DMS 273 (cell line): ENCODE measurements at regions not wholly inside any gene's neighbourhood (a gene's known extent, or its start where the extent isn't known, plus 50 kb on each side); places are given as distances from the start of the nearest gene placed in this dataset.
A peak's percentile ranks its signal among the peaks of the same experiment; 100 is the strongest.

ENCODE experiments used
- DNase-seq: peaks from one replicate; lab custom pipeline; 2025; ENCODE audit not compliant: unreplicated experiment; lab: John Stamatoyannopoulos, UW

DNA sequence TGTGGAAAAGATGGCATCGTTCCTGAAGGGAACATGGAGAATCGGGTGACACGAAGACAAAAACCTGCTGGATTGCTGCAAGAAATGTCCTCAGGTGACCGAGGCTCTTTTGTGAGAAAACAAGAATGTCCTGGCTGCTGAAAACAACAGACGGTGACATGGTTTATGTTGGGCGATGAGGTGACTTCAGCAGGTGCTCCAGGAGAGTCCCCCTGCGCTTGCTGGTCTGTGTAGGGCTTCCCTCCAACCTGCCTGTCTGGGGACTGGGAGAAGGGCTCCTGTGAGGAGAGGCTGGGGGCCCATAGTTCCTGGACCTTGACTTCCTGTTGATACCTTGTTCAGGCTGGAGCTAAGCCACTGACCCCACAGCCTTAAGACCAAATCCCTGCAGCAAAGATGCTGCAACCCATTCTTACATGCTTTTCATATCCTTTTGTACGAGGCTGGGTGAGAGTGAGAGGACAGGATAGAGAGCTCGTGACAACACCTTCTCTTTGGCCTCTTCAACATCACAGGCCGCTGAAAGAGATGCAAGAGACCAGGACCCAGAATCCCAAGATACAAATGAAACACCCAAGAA is 134.8 kb downstream of the CD83 start:
- no peak for DNase-seq

DNA sequence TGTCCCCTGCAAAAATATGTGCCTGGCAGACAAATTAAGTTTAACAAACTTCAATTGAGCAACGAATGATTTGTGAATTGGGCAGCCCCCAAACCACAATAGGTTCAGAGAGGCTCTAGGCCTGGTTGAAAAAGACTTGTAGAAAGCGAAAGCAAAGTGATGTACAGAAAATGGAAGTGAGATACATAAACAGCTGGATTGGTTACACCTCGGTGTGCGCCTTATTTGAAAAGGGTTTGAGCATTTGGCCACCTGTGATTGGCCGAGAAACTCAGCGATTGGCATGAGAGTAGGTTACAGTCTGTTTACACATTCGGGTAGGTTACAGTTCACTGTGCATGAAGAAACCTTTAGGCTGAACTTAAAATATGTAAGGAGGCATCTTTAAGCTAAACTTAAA is 136.9 kb downstream of the CD83 start:
- no peak for DNase-seq

DNA sequence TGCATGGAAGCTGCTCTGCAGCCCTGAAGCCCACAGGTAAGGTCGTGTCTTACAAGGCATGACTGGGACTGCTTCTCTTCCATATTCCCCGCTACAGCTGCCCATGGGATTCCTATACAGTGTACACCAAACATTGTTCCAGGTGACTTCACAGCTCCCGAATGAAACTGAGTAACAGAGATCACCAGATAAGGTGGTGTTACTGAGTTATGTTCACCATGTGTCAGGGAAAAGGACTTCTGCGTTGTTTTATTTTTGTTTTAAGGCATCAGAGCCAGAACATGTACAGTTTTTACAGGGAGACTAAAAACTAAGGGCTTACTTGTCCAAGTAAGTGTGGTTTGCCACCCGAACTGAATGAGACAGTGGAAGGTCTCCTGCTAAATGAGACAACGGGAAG is 138.3 kb downstream of the CD83 start:
- no peak for DNase-seq

DNA sequence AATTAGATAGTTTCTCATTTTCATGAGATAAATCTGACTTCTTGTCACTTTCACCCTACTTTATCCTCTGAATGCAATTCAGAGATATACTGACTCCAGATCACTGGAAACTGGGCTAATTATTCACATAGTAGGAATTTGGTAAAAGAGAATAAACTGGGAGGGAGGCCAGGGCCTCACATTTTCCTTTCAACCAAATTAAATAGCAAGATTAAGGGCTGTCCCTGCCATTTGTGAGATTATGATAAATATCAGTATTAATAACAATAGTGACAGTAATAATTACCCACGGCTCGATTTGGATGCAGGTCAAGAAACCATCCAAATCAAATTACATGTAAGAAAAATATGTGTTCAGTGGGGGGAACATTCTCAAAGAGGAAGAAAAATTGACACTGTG is 140.5 kb downstream of the CD83 start:
- DNase-seq: no peak

DNA sequence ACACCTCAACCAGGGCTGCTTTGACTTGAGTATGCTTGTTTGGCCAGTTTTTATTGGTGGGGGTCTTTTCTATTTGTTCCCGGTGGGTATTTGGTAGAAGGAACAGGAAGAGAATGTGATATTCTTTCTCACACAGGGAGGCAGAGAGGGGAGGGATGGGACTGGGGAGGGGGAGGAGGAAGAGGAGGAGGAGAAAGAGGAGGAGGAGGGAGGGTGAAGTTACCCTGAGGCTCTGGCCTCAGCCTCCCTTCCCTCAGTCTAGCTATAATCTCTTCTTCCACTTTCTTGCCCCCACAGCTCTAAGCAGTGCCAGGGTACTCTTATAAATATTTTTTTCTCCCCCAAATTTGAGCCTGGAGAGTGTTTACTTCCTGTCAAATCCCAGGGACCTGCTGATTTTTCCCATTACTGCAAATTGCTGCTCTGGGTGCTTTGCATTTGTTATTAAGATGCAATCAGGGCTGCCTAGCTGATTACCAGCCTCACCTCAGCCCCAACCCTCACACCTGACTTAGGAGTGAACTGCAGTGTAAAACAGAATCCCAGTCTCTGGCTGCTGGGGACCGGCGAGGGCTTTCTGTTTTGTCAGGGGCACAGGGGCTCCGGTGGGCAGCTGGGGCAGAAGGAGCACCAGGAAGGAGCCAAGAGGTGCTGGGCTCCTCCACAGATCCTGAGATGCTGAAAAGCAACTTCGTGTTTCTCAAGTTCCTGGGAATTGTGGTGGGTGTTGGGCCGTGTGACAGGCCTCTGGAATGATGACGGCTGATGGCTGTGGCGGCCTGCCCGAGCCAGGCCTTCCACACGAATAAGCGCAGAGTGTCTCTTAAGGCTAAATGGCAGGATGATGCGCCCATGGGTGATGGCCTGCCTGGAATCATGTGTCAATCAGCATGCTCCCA is 141.4 kb downstream of the CD83 start:
- DNase-seq: no peak

DNA sequence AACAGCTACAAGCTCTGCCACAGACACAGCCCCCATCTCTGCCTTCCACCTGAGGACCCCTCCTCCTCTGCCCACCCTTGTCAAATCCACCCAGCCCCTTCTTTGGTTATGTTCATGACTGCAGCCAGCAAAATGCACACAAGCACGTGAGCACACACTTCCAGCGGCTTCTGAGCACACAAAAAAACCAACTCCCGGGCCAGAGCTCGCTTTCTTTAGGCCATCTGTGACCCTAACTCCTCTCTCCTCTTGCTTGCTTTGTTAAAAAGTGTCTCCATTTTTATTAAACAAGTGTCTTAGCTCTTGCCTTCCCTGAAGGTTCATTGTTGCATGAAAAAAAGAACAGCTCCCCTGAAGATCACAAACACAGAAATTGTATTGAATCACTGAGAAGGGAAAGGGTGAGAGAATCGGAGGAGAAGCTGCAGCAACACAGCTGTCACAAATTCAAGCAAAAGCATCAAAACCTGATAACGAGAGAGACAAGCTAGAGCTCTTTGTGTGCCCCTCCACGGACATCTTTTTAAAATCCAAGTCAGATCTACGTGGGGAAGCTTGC is 142.1 kb downstream of the CD83 start:
- no peak for DNase-seq

DNA sequence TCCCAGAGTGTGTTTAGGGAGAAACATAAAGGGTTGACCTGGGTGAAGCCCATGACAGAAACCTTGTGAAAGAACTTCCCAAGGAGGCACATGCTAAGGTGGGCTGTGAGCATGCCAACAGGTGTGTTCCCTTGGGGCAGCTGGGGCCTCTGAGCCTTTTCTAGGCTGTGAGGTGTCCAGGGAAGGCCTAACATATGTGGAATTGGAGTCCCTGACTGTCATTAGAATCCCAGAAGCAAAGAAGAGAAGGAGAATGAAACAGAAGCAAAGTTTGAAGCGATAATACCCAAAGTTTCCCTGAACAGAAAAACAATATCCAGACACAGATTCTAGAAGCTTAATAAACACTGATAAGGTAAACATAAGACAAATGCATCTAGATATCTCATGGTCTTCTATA is 143.3 kb downstream of the CD83 start:
- no peak for DNase-seq

DNA sequence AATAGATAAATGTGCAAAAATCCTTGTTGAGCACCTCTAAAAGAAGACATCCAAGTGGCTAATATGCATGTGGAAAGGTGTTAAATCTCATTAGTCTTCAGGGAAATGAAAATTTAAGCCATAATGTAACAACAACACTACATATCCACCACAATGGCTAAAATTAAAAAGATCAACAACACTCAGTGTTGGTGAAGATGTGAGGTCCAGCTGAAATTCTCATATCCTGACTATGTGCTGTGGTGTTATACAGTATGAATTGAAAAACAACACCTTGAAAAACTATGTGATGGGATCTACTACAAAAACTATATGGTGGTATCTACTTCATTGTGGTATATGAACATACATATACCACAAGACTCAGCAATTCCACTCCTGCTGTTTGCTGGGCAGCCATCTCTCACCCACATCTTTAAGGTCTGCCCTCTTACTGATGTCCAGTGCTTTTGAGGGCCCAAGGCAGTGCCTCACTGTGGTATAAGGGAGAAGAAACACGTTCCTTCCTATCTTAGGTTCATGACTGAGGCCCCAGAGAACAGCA is 146.4 kb downstream of the CD83 start:
- DNase-seq: no peak

DNA sequence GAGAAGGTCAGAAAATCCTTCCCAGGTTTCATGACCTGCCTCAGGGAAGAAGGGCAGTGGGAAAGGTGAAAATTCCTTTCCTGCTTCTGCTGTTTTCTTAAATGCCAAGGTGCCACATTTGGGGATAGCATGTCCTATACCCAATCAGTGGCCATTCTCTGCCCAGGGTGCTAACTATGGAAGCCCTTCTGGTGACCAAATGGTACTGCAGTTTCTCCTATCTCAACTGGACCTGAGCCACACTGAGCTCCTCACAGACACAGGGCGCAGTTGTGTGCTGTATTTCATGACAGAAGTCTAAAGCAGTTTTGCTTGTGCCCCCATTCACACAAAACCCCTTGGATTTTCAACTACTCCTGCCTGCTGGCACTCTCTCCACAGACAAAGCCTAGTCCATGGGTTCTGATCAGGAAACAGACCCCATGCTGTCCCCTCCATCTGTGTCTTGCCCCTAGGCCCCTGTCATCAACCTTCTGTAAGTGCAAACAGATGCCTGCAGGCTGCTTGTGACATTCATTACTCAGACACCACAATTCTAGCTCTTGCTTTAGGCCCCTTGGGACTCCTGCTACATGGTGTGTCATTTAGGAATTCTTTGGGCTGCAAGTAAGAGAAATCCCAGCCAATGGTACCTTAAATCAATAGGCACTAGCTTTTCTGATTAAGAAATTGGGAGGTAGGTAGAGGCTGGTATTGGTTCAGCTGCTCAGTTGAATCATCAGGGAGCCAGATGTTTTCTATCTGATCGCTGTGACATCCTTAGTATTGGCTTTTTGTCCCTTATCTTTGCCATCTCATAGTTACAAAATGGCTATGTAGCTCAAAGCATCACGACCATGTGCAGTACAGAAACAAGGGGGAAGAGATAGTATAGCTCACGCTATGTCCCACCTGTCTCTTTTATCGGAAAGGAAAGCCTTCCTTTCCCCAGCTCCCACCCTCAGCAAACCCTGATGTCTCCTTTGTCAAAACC is 147.8 kb downstream of the CD83 start:
- DNase-seq: peak; percentile 31

DNA sequence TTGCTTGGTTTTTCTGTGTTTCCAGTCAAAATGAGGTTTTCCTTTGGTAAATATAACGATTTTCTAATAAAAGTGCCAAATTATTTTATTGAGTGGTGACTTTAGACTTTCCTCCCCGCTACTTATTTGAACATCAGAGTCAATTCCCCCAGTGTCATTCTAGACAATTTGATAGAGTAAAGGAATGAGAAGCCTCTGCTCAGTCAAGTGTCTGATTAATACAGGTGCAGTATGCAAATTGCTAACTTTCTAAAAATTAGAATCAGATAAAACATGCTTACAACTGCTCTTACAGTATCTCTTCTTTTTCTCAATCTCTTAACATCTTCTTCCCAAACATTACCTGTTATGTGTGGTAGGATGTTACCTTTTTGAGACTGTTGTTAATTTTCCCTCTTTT is 148.7 kb downstream of the CD83 start:
- DNase-seq: no peak

DNA sequence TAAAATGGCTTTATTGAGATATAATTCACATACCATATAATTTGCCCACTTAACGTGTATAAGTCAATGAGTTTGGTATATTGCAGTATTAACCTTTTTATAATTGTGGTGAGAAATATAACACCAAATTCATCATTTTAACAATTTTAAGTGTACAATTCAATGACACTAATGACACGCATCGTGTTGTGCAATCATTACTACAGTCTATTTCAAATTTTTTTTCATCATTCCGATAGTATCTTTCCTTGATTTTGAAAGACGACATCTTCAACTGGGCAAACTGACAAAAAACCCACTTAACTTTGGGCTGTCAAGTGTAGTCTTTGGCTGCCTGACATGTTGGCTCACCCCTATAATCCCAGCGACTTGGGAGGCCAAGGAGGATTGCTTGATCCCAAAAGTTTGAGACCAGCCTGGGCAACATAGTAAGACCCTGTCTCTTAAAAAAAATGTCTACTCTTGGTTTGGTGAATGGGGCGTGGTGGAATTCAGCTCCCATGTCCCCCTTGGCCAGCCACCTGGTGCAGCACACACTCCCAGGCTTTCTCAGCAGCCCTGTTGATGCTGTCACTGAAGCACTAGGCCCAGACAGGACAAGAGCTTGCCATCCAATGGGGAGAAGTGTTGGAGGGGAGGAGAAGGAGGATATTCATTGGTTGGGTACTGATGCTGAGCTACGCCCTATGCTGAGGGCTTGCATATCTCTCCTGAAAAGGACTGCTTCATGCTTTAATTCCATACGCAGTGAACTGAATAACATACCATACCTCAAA is 150.5 kb downstream of the CD83 start:
- DNase-seq: no peak

DNA sequence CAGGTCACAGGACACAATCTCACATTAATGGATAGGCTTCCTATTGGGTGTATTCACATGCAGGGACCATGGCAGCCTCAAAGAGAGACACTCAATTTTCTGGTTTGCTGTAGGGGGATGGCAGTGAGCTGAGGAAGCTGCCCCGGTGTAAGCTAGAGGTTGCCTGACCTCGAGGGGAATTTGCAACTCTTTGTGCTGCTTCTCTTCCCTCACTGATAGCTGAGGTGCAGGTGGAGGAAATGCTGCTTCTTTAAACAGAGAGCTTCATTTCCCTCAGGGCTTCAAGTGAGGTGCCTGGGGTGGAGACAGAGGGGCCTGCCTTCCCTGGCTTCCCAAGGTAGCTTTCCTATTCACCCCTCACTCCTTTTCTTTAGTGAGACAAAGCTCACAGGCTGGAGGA is 151.9 kb downstream of the CD83 start:
- DNase-seq: no peak

DNA sequence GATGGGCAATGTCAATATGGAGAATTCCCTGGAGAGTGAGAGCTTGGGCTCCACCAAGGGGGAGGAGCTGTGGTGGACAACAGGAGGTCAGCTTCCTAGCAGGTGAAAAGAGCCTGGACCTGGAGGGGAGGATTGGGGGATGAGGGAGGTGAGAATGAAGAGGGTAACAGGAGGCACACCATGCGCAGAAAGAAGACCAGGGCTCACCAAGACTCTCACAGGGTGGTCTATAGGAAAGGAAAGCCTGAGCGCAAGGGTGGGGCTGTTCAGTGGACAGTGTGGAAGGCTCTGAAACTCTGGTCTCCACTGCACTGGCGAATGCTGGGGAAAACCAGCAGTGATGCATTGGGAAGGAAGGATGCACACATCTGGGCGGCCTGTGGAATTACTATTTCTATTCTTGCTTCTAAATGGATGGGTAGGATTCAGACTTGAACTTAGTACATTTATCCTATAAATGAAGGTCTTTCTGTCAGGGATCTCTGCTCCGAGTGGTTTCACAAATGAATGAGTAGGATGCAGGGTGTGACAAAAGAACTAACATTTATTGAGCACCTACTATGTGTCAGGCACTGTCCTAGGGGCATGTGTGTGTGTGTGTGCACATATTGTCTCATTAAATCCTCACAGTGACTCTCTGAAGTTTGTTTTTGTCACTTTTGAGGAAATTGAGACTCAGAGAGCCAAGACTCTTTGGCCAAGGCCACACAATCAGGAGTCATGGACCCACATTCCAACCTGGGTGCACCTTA is 152.7 kb downstream of the CD83 start:
- DNase-seq: no peak

DNA sequence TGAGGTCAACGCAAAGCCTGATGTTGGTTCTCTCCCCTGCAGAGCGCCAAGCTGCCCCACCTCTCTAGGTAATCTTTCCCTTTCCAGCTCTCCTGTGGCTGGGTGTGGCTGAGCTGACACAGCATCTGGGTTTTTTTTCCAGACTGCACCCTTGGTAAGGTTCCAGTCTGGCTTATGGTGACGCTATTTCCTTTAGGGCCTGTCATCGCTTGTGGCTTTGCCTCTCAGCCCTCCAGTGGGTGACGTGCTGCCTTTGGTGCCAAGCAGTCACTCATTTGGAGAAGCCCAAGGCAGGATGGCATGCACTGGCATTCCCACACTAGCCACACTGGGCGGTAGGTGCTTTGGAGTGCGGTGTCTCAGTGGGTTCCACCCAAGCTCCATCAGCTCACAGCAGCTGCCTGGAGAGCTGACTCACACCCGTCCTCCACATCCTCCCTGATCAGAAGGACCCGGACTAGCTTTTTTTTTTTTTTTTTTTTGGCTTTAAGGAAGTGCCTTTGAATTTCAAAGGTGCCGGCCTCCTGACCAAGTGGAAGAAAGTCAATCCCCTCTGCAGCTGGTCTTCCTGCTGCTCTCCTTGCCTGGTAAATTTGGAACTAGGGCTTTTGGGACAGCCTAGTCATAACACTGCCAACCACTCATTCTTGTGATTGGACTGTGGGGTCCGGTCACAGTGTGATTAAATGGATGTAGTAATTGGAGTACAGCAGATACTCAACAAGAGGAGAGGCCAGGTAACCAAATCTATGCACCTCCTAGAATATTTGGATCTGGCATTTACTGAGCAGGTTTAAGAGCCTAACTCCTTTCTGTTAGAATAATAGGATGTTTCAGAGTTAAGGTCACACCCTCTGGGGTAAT is 153.6 kb downstream of the CD83 start:
- DNase-seq: no peak

DNA sequence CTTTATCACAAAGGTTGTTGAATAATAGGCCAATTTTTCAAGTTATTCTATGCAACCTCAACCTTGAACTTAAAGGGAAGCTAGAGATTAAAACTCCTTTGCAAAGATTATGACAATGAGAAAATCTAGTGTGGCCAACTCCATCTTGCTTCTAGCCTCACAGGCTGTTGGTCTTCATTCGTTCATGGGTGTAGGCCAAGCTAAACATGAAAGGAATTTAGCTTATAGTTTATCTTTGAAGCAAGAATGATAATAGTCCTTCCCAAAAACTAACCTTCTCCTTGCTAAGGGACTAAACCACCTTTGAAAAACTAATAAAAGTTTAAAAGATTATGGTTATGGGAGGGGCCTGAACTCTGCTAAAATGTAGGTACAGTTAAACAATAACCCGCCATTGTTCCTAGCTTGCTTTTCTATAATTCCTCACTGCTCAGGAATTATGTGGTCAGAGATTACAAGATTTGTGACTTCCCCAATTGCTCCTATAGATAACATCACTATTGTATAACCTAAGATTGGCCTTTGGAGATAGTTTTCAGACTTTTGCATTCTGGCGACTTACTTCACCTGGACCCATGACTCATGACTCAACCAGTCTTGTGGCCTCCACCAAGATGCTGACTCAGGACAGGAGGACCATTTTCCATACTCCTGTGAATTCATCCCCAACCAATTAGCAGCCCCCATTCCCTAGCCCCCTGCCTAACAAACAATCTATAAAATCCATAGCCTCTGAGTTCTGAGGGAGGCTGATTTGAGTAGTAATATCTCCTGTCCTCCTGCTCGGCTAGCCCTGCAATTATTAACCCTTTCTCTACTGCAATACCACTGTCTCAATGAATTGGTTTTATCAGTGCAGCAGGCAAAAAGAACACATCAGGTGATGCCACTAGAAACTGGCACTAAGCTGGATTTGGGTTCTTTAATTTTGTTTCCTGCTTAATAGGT is 154.5 kb downstream of the CD83 start:
- no peak for DNase-seq

DNA sequence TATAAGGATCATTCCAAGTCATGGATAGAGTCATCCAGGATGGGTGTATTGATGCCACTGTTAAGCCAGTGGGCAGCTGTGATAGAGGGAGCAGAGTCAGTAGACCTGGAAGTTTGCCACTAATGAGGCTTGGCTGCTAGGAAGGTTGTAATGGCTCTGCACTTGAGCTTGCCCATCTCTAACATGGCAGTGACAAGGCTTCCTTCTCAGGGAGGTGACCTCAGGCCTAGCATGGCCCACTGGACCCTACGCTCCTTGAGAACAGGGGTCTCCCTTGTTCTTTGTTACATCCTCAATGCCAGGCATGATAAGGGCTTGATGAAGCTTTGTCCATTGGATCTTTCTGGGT is 155.1 kb downstream of the CD83 start:
- DNase-seq: peak; percentile 14

DNA sequence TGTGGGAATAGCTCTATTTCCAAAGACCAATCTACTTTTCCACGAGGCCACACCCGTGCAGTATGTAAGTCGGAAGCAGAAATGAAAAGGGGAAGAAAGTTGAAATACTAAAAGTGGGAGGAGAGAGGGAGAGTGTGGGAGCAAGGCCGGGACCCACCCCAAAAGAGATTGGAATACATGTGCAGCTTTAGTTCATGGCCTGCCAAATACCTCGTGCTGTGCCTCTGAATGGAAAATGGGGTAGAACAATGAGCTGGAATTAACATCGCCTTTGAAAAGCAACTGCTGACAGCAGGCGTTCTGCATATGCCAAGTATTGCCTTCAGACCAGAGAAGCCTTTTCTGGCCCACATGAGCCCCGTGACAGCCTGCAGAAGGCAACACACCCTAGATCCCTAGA is 155.6 kb downstream of the CD83 start:
- peak; percentile 32 for DNase-seq

DNA sequence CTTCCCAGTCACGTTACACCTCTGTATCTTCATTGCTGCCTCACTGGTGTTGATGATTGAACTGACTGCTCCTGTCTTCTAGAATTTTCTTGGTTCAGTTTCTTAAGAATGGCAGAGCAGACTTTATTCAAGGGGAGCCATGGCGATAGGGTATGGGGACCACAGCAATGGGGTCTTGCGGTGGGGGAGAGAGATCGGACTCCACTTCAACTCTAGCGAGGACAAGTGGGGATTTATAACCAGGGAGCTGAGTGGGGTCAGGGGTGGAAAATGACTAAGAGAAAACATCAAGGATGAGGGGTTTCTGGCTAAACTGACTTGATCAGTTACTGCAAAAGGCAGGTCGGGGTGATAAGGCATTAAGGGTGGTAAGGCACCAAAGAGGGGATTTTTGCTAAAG is 156.4 kb downstream of the CD83 start:
- DNase-seq: no peak
